ENCODE measurements at regions not wholly inside any gene's neighbourhood (a gene's known extent, or its start where the extent isn't known, plus 50 kb on each side); places are given as distances from the start of the nearest gene placed in this dataset.

DNA sequence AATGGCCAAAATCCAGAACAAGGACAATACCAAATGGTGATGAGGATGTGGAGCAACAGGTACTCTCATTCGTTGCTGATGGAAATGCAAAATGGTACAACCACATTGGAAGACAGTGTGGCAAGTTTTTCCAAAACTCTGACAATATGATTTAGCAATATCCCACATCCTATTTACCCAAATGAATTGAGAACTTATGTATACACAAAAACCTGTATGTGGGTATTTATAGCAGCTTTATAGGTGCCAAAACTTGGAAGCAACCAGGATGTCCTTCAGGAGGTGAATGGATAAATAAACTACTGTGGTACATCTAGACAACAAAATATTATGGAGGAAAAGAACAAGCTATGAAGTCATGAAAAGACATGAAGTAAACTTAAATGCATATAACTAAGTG, 156.5 kb downstream of the TFAP2A start:
- intact Hi-C loops (cut with DNase I, micrococcal nuclease), result no loop called here
- no peak for ATAC-seq
- DNase-seq, result no peak

DNA sequence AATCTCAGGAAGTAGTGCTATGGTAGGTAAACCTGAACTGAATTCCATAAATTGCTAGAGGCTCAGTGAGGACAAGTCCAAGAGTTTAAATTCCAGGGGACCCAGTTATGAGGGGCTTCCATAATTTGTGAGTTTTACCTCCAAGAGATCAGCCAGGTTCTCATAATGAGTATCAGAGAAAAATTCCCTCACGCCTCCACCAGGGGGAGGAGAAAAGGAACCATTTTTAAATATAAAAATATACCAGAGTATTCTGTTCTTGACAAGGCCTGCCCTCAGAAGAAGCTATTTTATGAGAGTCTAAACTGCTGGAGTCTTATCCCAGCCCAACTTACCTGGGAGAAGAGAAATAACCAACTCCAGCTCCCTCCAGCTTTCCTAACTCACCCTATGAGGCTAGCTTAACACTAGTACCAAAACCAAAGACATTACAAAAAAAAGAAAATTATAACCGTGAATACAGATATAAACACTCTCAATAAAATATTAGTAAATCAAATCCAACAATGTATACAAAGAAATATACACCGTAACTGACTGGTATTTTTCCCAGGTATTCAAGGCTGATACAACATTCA, 158.7 kb downstream of the TFAP2A start:
- ATAC-seq (no peak), DNase-seq (peak in 1 of 2 donors; percentile 13)
- intact Hi-C loops (cut with DNase I, micrococcal nuclease), result no loop called here

DNA sequence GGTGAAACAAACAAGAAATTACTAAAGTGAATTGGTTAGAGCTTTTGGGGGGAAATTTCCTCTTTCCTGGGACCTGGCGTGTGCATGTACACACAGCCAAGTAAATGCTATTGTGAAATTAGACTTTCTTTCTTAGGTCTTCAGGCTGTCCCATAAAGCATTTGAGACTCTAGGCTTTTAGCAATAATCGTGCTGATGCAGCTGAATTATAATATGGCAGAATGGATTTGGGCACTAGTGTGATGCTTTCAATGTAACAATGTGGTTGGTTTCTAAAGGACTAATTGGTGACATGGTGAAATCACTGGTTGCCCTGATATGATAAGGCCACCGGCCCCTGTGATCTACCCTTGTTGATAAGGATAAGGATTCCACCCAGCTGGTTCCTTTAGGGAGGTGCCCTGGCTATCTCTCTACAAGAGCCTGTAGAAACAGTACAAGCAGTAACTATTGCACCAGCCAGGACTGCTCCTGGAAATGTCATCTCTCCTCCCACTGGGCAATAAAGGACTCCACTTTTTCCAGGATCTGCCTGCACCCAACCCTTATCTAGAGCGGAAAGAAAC, 164.1 kb downstream of the TFAP2A start:
- DNase-seq (no peak), ATAC-seq (peak; percentile 26)
- intact Hi-C loops (cut with DNase I, micrococcal nuclease), result no loop called here

DNA sequence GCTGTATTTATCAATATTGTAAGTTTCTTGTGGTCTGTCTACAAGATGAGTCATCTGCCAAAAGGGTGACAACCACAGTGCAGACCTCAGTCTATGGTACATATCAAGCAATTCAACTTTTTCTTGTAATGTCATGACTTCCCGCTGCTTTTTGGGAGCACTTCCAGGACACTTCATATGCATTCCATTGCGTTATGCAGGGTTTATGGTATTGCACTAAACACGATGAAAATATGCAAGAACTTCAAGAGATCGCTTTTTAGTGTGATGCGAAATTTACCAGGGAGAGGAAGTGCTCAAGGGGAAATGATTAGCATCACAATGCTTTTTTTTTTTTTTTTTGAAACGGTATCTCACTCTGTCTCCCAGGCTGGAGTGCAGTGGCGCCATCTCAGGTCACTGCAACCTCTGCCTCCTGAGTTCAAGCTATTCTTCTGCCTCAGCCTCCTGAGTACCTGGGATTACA, 166.5 kb downstream of the TFAP2A start:
- DNase-seq, result no peak
- ATAC-seq, result no peak
- intact Hi-C loops (cut with DNase I, micrococcal nuclease), result no loop called here

DNA sequence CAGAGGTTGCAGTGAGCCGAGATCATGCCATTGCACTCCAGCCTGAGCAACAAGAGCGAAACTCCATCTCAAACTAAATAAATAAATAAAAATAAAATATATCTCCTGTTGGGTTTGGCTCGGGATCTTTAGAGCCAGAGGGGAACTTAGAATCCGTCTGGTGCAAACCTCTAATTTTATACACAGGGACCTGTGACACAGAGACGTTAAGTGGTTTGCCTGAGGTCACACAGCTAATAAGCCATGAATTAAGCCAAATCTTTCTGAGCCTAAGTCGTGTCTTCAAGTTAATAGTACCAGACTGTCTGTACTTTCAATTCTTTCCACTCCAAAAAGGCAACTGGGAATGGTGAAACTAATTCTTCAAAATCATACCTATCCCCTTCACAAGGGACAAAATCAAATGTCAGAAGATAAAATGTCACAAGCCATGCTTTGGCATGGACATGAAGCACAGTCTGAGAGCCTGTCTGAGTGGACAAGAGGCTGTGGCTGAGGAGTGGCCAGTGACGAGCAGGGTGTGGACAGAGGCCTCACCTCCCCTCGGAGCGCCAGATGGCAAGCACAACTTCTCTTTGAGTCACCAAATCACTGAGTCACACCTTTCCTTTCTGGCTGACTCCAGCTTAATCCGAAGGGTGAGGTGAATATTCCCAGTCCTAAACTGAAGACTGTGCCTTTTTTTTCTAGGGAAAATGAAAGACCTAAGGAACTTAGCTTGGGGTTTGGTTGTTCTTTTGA, 177.4 kb downstream of the TFAP2A start:
- intact Hi-C loops (cut with DNase I, micrococcal nuclease), result no loop called here
- peak; percentile 36 for DNase-seq
- ATAC-seq, result peak; percentile 70

DNA sequence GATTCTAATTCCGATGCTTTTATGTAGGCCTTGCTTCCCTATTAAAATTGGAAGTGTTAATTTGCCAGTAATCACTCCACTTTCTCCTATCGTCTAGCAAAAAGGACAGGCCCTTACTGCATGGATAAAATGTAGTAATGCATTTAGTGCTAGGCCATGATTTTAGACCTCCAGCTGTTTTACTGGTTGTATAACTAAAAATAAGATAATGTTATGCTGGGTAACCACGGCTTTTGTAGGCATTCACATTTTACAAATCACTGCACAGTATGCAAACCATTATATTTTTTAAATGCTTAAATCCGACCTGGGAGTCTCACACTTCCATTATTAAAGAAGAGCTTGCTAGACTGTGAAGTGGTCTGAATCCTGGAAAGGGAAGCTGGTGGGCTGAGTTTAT, 179.5 kb downstream of the TFAP2A start:
- intact Hi-C loops (cut with DNase I, micrococcal nuclease), result no loop called here
- ATAC-seq (no peak), DNase-seq (no peak)

DNA sequence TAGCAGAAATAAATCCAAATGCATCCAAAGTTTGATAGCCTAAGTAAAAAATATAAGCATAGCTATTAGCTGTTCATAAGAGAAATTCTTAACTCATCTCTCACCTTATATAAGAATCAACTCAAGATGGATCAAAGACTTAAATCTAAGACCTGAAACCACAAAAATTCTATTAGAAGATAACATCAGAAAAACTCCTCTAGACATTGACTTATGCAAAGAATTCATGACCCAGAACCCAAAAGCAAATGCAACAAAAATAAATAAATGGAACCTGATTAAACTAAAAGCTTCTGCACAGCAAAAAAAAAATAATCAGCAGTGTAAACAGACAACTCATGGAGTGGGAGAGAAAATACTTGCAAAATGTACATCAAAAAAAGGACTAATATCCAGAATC, 184.3 kb downstream of the TFAP2A start:
- intact Hi-C loops (cut with DNase I, micrococcal nuclease), result no loop called here
- ATAC-seq (no peak), DNase-seq (no peak)

DNA sequence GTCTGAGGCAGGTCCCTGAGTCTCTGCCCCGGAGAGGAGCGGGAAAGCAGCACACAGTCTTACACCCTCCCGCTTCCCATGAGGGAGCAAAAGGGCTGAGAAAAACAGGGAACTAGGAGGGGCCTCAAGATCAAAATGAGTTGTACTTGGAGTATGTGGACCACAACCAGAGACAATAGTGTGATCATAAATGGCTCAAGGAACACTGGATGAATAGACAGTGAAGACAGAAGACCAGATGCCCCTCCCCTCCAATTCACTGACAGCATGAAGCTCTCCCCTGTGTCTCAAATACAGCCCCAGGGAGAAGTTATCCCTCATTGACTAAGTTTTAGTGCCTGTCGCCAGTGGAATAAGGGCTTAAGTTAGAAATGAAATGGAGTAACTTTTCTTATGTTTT, 191.0 kb downstream of the TFAP2A start:
- DNase-seq, result no peak
- ATAC-seq, result no peak
- intact Hi-C loops (cut with DNase I, micrococcal nuclease), result no loop called here

DNA sequence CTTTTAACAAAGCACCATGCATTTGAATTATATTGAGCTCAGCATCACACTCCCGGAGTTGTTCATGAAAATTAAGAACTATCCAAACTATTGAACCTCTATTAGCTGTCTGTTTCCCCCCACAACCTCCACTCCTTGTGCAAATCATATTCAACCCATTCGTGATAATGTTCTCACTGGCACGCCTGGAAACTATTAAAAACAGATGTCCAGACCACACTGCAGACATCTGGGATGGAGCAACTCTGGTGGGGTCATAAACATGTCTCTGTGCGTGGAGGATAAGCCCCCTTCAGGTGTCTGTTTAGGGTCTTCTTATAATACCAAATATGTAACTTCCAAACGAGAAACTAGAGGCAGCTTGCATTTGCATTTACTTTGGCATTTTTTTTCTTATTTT, 193.7 kb downstream of the TFAP2A start:
- no peak for ATAC-seq
- no peak for DNase-seq
- intact Hi-C loops (cut with DNase I, micrococcal nuclease), result no loop called here

DNA sequence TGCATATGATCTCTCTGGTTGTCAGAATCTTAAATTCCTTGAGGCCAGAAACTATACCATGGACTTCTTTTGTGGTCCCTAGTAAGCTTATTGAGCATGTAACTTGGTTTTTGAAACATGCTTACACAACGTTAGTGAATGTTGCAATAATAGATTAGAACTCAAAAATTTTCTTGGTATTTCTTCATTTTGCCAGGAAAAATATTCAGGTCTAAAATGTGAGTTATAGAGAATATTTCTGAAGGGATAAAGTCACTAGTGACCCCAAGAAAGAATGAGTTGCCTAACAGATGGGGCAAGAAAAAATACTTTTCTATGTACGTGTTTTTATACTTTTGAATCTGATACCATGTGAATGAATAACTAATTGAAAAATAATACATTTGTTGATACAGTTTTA, 195.4 kb downstream of the TFAP2A start:
- ATAC-seq (no peak), DNase-seq (no peak)
- intact Hi-C loops (cut with DNase I, micrococcal nuclease), result no loop called here

DNA sequence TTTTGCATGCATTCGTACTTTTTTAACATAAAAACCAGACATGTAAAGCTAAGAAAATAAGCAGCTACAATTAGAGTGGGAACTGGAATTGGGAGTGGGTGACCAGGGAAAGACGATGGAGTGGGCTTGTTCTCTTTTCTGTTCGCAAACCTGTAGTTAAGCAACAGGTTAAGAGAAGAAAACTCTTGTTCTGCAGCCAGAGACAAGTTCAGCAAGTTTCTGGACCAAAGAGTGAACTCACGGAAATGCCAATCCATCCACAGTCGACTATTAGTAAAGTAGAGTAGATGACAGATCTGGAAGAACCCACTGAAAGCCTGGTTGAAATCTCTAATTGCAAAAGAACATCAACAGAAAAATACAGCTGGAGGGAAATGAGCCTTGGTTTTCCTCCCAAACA, 197.8 kb downstream of the TFAP2A start:
- DNase-seq (no peak), ATAC-seq (no peak)
- intact Hi-C loops (cut with DNase I, micrococcal nuclease), result no loop called here

DNA sequence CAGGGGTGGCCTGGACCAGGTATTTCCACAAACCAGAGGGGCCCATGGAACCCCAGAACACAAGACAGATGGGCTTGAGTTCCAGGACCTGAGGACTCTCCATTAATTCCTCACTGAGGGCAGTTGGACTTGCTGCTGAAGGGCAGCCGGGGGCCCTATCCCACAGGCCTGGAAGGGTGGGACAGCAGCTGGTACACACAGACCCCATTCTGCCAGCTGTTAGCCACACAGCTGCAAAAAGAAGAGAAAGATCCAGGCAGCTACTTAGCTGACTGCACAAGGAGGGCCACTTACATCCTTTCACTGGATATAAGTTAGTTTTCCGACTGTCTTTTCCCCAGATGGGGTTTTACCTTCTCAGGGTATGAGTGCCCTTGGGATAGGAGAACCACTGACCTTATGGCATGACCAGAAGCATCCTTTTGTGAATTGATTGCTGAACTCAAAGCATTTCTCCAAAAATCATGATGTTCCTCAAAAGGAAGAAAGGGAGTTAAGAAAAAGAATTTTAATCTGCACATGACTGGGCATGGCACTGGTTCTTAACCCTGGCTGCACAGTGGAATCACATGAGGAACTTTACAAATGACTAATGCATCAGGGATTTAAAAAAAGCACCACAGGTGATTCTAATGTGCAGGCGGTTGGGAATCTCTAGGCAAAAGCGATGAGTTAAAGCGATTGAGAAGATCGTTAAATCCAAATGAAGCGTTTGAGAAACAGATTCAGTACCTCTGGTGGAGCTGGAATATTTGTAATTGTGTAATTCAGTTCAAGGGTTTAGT, 199.4 kb downstream of the TFAP2A start:
- DNase-seq, result no peak
- no peak for ATAC-seq
- intact Hi-C loops (cut with DNase I, micrococcal nuclease), result no loop called here

DNA sequence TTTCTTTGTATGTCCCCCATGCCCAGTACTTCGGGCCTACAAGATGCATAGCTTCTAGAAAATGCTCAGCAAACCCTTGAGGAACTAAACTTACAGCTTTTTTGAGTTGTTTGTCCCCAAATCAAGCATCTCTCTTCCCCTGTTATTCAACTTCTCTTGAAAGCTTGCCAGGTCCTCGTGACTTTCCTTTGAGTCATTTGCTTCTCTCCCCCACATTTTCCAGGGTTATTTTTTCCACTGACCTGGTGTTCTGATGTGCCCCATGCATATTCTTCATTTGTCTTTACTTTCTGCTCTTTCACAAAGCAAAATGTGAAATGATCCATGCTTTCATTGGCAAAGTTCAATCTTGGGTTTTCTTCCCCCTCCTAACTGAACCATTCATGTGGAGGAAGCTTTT, 204.8 kb downstream of the TFAP2A start:
- no peak for DNase-seq
- intact Hi-C loops (cut with DNase I, micrococcal nuclease), result no loop called here
- ATAC-seq, result no peak

DNA sequence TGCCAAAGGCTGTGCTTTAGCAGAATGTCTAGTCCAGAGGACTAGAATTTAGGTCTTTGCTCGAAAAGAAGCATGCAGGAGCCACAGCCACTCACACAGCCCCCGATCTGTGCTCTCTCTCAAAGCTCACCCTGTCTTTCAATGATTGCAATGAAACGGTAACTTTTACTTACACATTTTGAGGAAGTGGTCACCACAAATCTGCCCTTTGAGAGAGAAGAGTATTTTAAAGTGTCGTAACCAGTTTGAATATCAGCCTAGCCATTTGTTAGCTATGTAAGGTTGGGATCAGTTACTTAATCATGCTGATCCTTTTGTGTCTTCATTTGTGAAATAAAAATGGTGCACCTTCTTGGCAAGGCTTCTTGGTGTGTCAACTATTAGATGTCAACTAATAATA, 209.0 kb downstream of the TFAP2A start:
- ATAC-seq, result no peak

DNA sequence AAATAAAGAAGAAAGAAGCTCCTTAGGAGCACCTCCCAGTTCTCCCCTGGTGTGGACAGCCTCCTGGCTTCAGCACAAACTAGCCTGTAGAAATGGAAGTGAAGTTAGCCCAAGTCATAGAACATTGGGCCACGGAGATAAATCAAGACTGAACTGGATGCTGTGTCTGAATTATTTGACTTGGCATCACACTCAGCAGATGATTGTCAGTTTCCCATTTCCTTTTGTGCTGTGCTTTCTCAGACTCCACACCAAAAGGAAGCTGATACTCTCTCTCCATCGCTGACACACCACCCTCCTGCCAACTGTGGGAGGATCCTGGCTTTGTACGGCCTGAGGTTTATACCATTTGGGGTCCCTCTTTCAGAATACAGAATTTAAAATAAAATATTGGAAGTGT, 209.8 kb downstream of the TFAP2A start:
- ATAC-seq (no peak), DNase-seq (no peak)
- intact Hi-C loops (cut with DNase I, micrococcal nuclease), result no loop called here

More for the DNA sequence above, 209.0 kb downstream of the TFAP2A start:
- intact Hi-C loops (cut with DNase I, micrococcal nuclease), result no loop called here
- DNase-seq, result no peak

DNA sequence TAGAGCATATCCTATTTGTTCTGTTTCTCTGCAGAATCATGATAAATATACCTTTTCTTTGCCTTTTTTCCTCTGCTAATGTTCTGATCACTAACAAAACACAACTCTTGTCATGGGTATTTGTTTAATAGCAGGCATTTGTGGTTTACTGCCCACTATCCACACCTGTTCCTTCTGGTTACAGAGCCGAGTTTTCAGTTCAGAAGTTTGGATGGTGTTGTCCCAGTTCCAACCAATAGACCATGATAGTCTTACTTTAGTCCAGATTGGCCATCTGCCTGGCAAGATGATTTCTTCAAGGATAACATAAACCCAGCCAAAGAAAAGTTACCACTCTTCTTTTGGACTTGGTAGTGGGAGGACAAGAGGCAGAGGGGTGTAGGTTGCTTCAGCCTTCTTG, 211.2 kb downstream of the TFAP2A start:
- ATAC-seq, result no peak
- intact Hi-C loops (cut with DNase I, micrococcal nuclease), result no loop called here
- DNase-seq, result no peak

DNA sequence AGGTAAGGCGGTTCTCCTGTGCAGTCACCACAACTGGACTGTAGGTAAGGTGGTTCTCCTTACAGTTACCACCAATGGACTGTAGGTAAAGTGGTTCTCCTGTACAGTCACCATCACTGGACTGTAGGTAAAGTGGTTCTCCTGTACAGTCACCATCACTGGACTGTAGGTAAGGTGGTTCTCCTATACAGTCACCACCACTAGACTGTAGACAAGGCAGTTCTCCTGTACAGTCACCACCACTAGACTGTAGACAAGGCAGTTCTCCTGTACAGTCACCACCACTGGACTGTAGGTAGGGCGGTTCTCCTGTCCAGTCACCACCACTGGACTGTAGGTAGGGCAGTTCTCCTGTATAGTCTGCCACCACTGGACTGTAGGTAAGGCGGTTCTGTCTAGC, 212.3 kb downstream of the TFAP2A start:
- intact Hi-C loops (cut with DNase I, micrococcal nuclease), result no loop called here
- ATAC-seq (no peak), DNase-seq (no peak)

DNA sequence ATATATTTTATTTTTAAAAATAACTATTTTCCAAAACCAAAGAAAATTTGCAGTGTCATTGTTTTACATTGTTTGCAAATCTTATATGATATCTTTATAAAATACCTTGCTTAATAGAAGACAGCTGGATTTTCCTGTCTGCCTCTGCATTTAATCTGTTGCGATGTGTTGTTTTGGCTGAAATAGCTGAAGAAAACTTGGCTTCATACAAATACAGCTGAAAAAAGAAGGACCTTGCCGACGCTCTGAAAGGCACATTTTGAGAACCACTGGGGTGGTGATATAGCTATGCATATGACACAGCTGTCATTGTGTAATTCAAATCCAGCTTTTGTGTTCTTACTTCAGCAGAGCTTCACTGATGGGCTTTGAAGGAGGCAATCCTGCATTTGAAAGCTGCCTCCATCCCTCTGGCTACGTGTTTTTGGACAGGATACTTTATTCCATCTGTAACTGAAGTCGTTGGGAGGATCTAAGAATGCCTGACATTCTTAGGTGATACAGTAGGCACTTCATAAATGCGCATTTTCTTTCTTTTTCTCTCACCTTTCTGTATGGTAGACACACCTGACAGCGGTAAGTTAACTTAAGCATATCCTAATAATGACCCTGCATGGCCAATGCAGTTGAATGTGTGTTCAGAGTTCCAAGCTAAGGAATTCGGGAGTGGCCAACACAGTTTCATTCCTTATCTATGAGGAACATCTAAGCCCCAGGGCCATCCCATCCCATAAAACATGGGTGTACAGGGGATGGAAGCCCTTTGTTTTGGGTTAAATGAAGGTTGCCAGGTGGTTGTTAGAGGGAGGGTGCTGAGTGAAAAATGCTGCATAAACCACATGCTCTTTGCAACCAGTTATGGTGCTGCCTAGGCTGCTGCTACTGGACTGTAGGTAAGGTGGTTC, 213.0 kb downstream of the TFAP2A start:
- DNase-seq (no peak), ATAC-seq (no peak)
- intact Hi-C loops (cut with DNase I, micrococcal nuclease), result no loop called here

DNA sequence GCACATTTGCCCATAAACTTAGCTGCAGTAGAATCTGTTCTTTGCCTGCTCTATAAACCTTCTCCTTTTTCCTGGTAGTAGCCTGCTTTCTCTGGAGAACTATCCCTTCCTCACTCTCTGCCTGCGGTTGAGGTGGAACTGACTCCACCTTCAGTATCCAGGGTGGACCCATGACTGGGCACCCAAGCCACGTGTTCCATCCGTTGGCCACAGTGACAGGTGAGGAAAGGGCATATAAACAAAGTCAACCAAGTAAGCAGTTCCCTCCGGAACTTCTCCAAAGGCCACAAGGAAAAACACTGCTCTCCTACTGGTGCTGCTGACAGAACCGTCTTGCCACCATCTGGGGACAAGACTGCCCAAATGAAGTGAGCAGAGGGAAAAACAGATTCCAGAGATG, 218.8 kb downstream of the TFAP2A start:
- no peak for DNase-seq

More for the DNA sequence above, 218.8 kb downstream of the TFAP2A start:
- no peak for ATAC-seq
- intact Hi-C loops (cut with DNase I, micrococcal nuclease), result no loop called here

All from left colon (tissue), 2 donors.